Activated CD4-positive, alpha-beta T cell treated with anti-CD3 and anti-CD28 coated beads, Interleukin-2, amount 10 ng/mL, durations not matched to agents 24 days and 14 days (primary cell): ENCODE measurements at regions not wholly inside any gene's neighbourhood (a gene's known extent, or its start where the extent isn't known, plus 50 kb on each side); places are given as distances from the start of the nearest gene placed in this dataset.

Experiments used
- DNase-seq: peaks from one replicate; pipeline ENCODE4 v3.0.0; 2022
- H3K27ac Mint-ChIP-seq: one replicate; pipeline ENCODE4 v1.8.0; 2022; ENCODE audit warnings: mild to moderate bottlenecking, mixed read lengths
- H3K27me3 Mint-ChIP-seq: one replicate; pipeline ENCODE4 v1.8.0; 2022; ENCODE audit warnings: mixed read lengths
- H3K36me3 Mint-ChIP-seq: one replicate; pipeline ENCODE4 v1.8.0; 2022; ENCODE audit warnings: low read depth, mild to moderate bottlenecking, mixed read lengths
- H3K4me1 Mint-ChIP-seq: one replicate; pipeline ENCODE4 v1.8.0; 2021; ENCODE audit warnings: mixed read lengths
- H3K4me3 Mint-ChIP-seq: one replicate; pipeline ENCODE4 v1.8.0; 2022; ENCODE audit warnings: mild to moderate bottlenecking, moderate library complexity, mixed read lengths
- H3K9me3 Mint-ChIP-seq: one replicate; pipeline ENCODE4 v1.8.0; 2021; ENCODE audit warnings: mixed read lengths
- intact Hi-C: fragments of 100-400 bp; cut with micrococcal nuclease; formaldehyde crosslinking; loops from one replicate; pipeline ENCODE4 v1.15.1; 2023

DNA sequence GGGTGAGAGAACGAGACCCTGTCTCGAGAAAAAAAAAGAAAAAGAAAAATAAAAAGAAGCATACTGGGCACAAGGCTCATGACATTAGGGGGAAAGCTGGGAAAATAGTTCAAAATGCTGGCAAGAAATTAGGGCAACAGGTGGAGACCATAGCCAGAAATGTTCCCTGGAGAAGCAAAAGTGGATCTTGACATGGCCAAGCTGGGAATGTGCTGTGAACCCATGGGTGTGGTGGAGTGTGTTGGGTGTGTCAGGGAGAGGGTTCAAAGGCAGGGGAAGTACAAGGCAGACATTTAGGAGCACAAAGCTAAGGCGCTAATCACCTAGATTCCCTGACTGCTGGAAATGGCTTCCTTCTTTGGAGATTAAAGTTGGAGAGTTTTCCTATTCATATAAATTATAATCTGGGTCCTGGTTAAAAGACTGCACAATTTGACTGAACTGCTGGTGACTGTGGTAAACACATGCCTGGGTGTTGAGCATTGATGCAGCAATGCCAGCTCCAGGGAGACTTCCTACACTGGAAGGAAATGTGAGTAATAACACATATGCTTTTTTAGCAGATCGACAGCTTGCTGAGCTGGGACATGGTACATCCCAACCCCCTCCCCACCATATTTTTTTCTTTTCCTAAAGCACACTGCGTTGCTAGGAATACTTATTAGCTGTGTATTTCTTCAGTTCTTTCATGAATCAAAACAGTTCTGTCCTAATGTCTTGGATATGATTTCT lies 70.1 kb upstream of the ARHGAP21 start:
- intact Hi-C loops, result no loop called here
- Mint-ChIP-seq H3K9me3 (peaks cover 22% of the 10 kb centered on the region), H3K27ac (no peak overlapping the region), H3K36me3 (no peaks in the 10 kb centered on the region), H3K4me3 (no peak overlapping the region), H3K4me1 (no peaks in the 10 kb centered on the region), H3K27me3 (no peaks in the 10 kb centered on the region)
- DNase-seq, result no peak

DNA sequence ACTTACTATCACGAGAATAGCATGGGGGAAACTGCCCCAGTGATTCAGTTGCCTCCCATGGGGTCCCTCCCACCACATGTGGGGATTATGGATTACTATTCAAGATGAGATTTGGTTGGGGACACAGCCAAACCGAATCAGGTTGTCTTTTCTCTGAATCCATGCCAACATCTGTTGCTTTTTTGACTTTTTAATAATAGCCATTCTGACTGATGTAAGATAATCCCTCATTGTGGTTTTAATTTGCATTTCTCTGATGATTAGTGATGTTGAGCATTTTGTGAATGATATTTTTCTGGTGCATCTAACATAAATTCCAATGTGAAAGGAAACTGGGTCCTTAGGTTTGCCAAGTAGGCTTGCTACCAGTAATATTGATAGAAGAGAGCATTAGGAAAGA lies 69.0 kb upstream of the ARHGAP21 start:
- Mint-ChIP-seq H3K4me3 (no peak overlapping the region), H3K27ac (no peak overlapping the region), H3K9me3 (peaks cover 18% of the 10 kb centered on the region), H3K4me1 (no peaks in the 10 kb centered on the region), H3K36me3 (no peaks in the 10 kb centered on the region), H3K27me3 (no peaks in the 10 kb centered on the region)
- no peak for DNase-seq
- intact Hi-C loops, result no loop called here

DNA sequence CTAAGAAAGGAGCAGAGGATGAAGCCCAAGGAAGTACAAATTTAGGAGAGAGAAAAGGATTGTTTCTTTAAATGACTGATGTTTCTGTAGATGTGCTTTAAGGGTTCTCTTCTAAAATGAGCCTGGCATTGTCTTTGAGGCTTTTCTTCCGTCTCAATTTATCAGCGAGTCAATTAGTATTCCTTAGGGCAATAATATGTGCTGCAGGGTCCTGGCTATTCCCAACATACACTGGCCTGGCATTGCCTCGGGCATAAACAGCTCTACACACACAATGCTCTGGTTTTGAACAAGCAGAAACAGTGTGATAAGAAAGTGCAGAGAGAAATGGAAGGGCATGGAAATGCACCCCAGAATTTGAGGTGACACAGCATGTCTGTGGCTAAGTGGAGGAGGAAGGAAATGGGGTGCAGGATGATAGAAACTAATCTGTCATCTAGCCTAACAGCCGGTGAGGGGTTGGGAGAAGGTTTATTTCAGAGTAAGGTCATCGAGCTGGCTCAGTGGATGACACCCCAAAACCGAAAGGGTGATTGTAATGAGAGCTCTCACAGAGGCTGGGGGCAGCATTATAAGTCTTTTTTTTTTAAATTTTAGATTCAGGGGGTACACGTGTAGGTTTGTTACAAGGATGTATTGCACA lies 67.5 kb upstream of the ARHGAP21 start:
- H3K9me3 Mint-ChIP-seq, result peaks cover 14% of the 10 kb centered on the region
- intact Hi-C loops, result no loop called here
- no peak overlapping the region for H3K4me3 Mint-ChIP-seq
- peak; percentile 58 for DNase-seq
- H3K27me3 Mint-ChIP-seq, result no peaks in the 10 kb centered on the region
- no peaks in the 10 kb centered on the region for H3K36me3 Mint-ChIP-seq
- no peaks in the 10 kb centered on the region for H3K4me1 Mint-ChIP-seq
- no peak overlapping the region for H3K27ac Mint-ChIP-seq

DNA sequence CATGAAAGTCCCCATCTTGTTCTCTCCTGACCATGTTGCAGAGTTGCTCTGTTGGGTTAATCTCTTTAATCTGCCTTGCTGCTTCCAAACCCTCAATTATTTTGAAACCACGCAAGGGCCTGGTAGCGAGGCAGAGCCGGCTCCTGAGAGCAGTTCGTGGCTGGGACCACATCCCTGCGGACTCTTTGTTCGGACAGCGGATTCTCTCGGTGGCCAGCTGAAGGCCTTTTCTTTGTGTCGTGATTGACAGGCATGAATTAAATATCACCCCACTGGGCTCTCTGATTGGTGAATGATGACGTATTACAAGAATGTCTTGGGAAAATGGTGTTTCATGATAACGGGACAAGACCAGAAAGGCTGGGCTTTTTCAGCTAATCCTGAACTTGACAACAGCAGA lies 66.9 kb upstream of the ARHGAP21 start:
- no peaks in the 10 kb centered on the region for H3K4me1 Mint-ChIP-seq
- no peak for DNase-seq
- H3K36me3 Mint-ChIP-seq, result no peaks in the 10 kb centered on the region
- H3K4me3 Mint-ChIP-seq, result no peak overlapping the region
- peaks cover 14% of the 10 kb centered on the region for H3K9me3 Mint-ChIP-seq
- H3K27ac Mint-ChIP-seq, result no peak overlapping the region
- H3K27me3 Mint-ChIP-seq, result no peaks in the 10 kb centered on the region
- intact Hi-C loops, result no loop called here

DNA sequence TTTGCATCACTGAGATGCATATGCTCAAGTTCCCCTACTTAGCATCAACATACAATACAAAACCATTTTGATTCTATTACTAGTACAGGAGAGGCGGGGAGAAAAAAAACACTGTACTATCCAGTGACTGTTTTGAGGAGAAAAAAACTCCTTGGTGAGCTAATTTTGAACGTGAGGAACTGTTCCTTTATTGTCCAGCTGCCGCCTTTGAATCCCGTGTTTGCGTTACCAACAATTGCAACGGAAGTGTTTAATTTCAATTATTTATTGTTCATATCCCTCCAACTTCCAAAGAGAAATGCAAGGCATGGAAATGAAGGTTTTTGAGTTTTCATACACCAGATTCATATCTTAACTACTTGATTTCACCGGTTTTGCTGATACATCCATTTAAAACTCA lies 66.4 kb upstream of the ARHGAP21 start:
- no peak overlapping the region for H3K4me3 Mint-ChIP-seq
- DNase-seq, result no peak
- H3K27ac Mint-ChIP-seq, result no peak overlapping the region
- no peaks in the 10 kb centered on the region for H3K4me1 Mint-ChIP-seq
- intact Hi-C loops, result no loop called here
- H3K36me3 Mint-ChIP-seq, result no peaks in the 10 kb centered on the region
- peaks cover 14% of the 10 kb centered on the region for H3K9me3 Mint-ChIP-seq
- H3K27me3 Mint-ChIP-seq, result no peaks in the 10 kb centered on the region

DNA sequence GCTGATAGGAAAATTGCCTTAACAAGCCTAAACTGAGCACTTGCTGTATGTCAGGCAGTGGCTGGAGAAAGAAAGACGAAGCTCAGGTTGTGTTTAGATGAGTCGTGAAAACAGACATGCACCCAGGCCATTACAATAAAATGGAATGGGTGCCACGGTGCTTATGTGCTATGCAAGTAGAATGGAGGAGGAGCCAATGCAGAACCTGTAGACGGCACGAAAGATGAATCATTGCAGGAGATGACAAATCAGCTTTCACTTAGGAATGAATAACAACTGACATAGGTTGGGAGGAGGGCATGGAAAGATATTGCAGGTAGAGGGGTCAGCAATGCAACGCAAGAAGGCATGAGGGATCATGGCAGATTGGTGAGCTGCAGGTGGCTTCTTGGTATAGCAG lies 61.2 kb upstream of the ARHGAP21 start:
- intact Hi-C loops, result no loop called here
- peaks cover 6% of the 10 kb centered on the region for H3K9me3 Mint-ChIP-seq
- no peak for DNase-seq
- no peaks in the 10 kb centered on the region for H3K36me3 Mint-ChIP-seq
- no peaks in the 10 kb centered on the region for H3K4me1 Mint-ChIP-seq
- H3K27me3 Mint-ChIP-seq, result no peaks in the 10 kb centered on the region
- no peak overlapping the region for H3K4me3 Mint-ChIP-seq
- H3K27ac Mint-ChIP-seq, result no peak overlapping the region

DNA sequence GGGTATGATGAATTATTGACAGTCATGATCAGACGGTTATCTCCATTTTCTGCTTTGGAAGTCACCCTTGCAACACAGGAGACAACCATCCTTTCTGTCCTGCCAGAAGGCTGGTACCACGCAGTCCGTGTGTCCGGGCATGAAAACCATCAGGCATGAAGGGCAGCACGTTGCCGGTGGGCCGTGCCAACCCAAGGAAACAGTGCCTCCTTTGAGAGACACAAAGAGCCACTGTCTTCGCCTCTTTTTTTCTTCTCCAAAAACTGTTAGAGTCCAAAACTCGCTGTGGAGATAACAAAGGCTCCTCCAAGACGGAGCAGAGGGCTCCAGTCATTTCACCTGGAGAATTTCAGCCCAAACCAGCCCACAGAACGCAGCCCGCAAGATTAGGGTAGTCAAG lies 60.4 kb upstream of the ARHGAP21 start:
- DNase-seq, result no peak
- H3K4me3 Mint-ChIP-seq, result no peak overlapping the region
- H3K27ac Mint-ChIP-seq, result no peak overlapping the region
- no peaks in the 10 kb centered on the region for H3K4me1 Mint-ChIP-seq
- no peaks in the 10 kb centered on the region for H3K36me3 Mint-ChIP-seq
- H3K27me3 Mint-ChIP-seq, result no peaks in the 10 kb centered on the region
- intact Hi-C loops, result no loop called here
- peaks cover 6% of the 10 kb centered on the region for H3K9me3 Mint-ChIP-seq

DNA sequence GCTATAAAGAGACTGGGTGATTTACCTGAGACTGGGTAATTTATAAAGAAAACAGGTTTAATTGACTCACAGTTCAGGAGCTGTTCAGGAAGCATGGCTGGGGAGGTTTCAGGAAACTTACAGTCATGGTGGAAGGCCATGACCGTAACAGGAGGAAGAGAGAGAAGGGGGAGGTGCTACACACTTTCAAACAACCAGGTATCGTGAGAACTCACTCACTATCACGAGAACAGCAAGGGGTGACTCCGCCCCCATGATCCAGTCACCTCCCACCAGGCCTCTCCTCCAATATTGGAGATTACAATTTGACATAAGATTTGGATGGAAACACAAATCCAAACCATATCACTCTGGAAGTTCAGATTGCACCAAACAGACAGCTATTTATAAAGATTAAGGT lies 59.8 kb upstream of the ARHGAP21 start:
- Mint-ChIP-seq H3K4me3 (no peak overlapping the region), H3K27ac (no peak overlapping the region), H3K36me3 (no peaks in the 10 kb centered on the region), H3K27me3 (no peaks in the 10 kb centered on the region), H3K9me3 (peaks cover 6% of the 10 kb centered on the region), H3K4me1 (no peaks in the 10 kb centered on the region)
- intact Hi-C loops, result no loop called here
- no peak for DNase-seq

DNA sequence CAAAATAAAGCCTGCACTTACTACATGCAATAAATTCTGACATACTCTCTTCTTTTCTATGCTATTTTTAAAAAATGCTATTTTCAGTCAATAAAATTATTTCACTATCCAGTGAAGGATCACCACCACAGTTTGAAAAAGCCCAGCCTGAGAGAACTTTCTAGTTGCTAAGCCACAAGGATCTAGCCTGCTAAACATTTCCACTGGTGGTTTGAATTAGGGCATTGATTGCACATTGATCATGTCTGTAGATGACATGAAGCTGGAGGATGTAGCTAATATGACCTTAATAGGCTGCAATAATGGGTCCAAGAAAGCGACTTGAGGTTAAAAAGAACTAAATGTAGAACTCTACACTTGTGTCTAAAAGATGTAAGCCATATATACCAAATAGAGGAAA lies 56.0 kb upstream of the ARHGAP21 start:
- H3K4me3 Mint-ChIP-seq, result no peak overlapping the region
- H3K27ac Mint-ChIP-seq, result no peak overlapping the region
- H3K9me3 Mint-ChIP-seq, result peaks cover 10% of the 10 kb centered on the region
- DNase-seq, result no peak
- H3K4me1 Mint-ChIP-seq, result peaks cover 6% of the 10 kb centered on the region
- intact Hi-C loops, result no loop called here
- H3K27me3 Mint-ChIP-seq, result no peaks in the 10 kb centered on the region
- H3K36me3 Mint-ChIP-seq, result no peaks in the 10 kb centered on the region

DNA sequence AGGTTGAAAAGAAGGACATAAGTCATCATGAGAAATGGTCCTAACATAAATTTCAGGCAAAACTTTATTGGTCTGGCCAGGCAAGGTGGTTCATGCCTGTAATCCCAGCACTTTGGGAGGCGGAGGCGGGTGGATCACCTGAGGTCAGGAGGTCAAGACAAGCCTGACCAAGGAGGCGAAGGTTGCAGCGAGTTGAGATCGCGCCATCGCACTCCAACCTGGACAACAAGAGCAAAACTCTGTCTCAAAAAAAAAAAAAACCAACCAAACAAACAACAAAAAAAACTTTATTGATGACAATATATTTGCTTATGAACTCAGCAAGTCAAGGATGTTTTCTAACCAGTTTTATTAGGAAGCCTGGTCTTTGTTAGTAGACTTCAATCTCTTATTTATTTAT lies 54.6 kb upstream of the ARHGAP21 start:
- H3K36me3 Mint-ChIP-seq, result no peaks in the 10 kb centered on the region
- H3K27me3 Mint-ChIP-seq, result no peaks in the 10 kb centered on the region
- no peak overlapping the region for H3K27ac Mint-ChIP-seq
- H3K4me1 Mint-ChIP-seq, result peaks cover 6% of the 10 kb centered on the region
- intact Hi-C loops, result no loop called here
- no peak overlapping the region for H3K4me3 Mint-ChIP-seq
- H3K9me3 Mint-ChIP-seq, result peaks cover 9% of the 10 kb centered on the region
- no peak for DNase-seq

DNA sequence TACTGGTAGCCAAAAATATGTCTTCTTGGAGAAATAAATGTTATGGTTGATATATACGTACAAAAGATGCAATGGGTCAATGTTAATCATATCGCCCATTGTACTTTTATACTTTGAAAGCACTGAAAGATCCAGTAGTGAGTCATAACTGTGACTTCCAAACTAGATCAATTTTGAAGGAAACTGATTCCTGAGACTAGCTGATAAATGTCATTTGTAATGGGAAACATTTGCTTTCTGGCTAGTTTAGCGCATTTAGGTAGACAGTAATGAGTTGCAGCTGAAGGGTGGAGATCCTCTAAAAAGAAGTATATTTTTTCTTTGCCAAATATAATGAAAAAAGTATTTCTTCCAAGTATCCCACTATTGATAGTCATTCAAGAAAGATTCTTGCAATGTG lies 53.5 kb upstream of the ARHGAP21 start:
- Mint-ChIP-seq H3K4me3 (no peak overlapping the region), H3K36me3 (no peaks in the 10 kb centered on the region), H3K4me1 (peaks cover 6% of the 10 kb centered on the region), H3K27me3 (no peaks in the 10 kb centered on the region), H3K27ac (no peak overlapping the region), H3K9me3 (peaks cover 4% of the 10 kb centered on the region)
- no peak for DNase-seq
- intact Hi-C loops, result no loop called here

DNA sequence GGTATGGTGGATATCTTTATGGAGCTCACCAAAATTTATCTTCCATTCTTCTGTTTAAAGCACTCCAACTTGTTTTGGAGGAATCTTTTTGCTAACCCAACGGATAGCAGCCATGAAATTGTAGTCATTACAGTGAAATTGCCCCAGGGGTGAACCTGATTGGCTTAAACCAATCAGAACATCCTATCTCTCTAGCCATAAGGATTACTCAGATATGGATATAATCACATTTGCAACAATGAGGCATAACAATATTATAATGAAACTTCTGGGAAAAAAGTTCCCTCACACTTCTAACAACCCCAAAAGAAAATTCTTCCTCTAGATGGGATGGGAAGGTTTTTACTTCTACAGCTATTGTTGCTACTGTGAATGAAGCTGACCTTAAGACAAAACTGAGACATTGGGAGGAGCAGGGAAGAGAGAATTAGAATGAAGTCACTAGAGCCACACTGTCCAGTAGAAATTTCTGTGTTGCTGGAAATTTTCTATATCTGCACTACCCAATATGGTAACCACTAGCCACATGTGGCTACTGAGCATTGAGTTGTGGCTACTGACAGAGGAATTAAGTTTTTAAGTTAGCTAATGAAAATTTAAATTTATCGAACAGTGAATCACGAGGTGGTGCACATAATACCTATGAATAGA lies 50.4 kb upstream of the ARHGAP21 start:
- Mint-ChIP-seq H3K27me3 (no peaks in the 10 kb centered on the region), H3K27ac (no peak overlapping the region), H3K36me3 (no peaks in the 10 kb centered on the region), H3K4me3 (no peak overlapping the region), H3K9me3 (peaks cover 4% of the 10 kb centered on the region), H3K4me1 (peaks cover 6% of the 10 kb centered on the region)
- no peak for DNase-seq
- intact Hi-C loops, result no loop called here
